GM18868 (cell line): ENCODE measurements at regions not wholly inside any gene's neighbourhood (a gene's known extent, or its start where the extent isn't known, plus 50 kb on each side); places are given as distances from the start of the nearest gene placed in this dataset.

Experiments
- ATAC-seq: cut with Tn5 transposase; IDR thresholded peaks from one replicate; pipeline ENCODE4 v1.9.1; 2021; ENCODE audit warnings: mild to moderate bottlenecking, moderate library complexity; ENCODE audit not compliant: unreplicated experiment

GRCh38 chr9:10961883-10962282 is 349.1 kb upstream of the PTPRD start:
- ATAC-seq = no peak

DNA sequence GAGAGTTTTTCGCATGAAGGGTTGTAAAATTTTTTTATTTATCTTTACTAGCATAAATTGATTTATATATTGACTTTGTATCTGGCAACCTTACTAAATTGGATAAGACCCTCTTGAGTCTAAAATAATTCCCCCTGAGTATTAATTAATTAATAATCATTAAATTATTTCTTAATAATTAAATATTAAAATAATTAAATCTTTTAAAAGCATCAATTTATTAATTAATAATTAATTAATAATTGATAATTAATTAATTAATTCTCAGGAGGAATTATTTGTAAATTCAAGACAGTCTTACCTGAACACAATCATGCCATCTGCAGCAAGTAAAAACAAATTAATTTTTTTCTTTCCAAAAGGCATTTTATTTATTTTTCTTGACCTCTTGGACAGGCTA is 370.4 kb upstream of the PTPRD start:
- ATAC-seq = no peak

DNA sequence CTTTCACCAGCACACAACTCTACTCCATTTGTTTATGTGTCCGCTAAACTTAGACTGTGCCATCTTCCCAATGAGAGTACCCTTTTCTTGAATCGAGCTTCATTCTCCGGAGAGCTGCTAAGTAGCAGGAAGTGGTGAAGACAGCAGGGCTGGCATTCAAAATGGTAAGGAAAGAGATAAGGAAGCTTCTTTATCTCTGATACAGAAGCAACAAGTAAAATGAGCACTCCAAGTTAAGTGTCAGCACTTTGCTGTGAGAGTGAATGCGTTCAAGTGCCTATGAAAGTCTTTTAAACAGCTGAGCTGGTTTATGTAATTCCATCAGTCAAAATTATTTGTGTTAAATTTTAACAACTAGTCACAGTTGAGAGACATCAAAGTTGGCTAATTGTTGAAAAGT is 386.8 kb upstream of the PTPRD start:
- no peak for ATAC-seq

DNA sequence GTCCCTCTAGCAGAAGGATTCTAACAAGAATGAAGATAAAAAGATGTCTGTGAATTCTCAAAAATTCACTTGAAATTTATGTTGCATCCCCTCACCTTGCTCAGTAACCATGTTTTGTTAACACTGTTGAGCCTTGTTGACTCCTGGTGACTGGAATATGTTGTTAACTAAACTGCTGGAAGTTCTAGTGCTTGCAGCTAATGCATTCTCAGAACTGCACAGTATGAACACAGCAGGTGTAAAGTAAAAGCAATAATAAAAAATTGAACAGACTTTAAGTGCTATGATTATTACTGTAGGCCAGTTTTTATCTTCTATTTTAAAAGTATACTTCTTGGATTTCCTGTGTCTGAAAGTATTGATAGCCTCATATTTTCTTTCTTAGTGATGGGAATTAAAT is 388.7 kb upstream of the PTPRD start:
- ATAC-seq = no peak

DNA sequence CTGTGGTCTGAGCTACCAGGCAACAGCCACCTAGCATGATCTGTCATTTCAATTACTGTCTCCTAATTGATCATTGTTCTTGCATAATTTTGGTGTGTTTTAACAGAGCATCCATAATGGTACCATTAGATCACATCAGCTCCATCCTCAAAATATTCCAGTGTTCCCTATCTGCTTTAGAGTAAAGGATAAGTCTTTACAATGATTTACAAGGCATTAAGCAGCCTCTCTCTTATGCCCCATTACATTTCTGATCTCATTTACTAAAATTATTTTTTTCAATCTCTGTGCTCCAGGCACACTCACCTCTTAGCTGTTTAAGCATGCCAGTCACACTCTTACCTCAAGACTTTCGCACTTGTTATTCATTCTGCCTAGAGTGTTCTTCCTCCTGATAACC is 389.9 kb upstream of the PTPRD start:
- no peak for ATAC-seq

GRCh38 chr9:11003836-11004235 is 391.0 kb upstream of the PTPRD start:
- ATAC-seq = no peak

DNA sequence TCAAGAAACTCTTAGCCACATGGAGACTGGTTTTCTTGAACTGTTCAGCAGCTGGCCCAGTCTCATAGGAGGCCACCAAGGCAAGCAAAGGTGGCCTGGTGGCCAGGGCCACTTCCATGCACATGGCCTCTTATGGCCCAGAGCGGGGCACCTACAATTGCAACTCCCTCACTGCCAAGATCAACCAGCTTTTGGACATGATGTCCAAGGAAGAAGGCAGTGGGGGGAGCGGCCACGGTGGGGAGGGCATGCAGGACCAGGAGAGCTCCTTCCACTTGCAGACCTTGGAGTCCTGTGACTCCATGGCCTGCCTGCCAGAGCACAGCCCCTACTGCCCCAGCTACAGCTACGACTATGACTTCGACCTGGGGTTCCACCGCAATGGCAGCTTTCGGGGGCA is 398.9 kb upstream of the PTPRD start:
- ATAC-seq = no peak

- no peak for ATAC-seq
Measured at GRCh38 chr9:11016081-11016480, 403.3 kb upstream of the PTPRD start.

- no peak for ATAC-seq
Measured at GRCh38 chr9:11023201-11023600, 410.4 kb upstream of the PTPRD start.

DNA sequence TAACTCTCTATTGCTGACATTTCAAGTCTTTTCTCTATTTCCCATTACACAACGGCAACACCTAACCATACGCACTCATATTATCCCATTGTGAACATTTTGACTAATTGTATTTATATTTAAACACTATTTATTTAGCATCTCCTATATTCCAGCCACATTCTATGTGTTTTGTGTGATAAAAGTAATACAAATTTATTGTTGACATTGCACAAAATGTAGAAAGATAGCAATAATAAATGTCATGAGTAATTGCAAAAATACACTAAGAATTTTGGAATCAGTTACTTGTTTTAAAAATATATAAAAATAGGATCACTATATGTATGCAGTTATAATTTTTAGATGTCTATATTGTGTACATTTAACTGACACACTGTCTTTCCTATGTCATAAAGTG is 413.0 kb upstream of the PTPRD start:
- no peak for ATAC-seq

GRCh38 chr9:11038366-11038765 is 425.6 kb upstream of the PTPRD start:
- no peak for ATAC-seq

DNA sequence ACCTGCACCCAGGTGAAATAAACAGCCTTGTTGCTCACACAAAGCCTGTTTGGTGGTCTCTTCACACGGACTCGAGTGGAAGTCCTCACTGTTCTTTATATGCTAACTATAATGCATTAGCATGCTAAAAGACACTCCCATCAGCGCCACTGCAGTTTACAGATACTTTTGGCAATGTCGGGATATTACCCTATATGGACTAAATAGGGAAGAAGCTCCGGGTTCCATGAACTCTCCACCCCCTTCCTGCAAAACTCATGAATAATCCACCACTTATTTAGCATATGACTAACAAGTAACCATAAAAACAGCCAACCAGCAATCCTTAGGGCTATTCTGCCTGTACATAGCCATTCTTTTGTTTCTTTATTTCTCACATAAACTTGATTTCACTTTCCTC is 426.2 kb upstream of the PTPRD start:
- no peak for ATAC-seq

GRCh38 chr9:11045589-11045988 is 432.8 kb upstream of the PTPRD start:
- ATAC-seq = no peak

GRCh38 chr9:11063263-11063662 is 450.5 kb upstream of the PTPRD start:
- no peak for ATAC-seq

DNA sequence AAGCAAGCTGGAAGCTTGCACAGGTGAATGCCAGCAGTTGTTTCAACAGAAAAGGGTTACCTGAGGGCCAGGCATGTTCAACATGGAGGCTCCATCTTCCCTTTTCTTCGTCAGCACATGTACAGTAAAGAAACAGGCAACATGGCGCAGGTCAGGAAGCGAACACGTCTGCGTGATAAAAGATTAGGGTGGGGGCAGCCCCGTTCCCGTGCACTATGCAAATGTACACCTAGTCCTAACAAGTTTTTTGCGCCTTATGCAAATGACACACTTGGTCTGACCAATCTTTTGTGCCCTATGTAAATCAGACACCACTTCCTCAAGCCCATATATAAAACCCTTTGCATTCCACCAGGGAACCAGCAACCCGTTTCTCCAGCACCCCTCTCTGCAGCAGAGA is 452.1 kb upstream of the PTPRD start:
- no peak for ATAC-seq

DNA sequence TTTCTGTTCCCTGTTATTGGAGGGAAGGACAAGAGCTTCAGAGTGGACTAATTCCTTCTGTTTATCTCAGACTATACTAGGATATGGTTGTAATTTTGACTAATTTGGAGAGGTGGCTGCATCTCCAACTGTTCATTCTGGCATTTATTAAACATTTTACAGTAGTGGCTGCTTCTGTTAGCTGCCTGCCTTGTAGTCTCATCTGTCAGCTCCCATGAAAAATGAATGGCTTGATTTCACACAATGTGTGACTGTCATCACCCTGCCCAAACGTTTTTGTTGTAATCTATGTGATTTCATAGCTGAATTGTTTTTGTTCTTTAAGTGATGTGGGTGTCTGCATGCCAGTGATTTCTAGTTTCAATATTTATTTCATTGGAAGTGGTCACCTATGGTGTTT is 459.4 kb upstream of the PTPRD start:
- ATAC-seq = no peak

- no peak for ATAC-seq
Measured at GRCh38 chr9:11086561-11086960, 473.8 kb upstream of the PTPRD start.

DNA sequence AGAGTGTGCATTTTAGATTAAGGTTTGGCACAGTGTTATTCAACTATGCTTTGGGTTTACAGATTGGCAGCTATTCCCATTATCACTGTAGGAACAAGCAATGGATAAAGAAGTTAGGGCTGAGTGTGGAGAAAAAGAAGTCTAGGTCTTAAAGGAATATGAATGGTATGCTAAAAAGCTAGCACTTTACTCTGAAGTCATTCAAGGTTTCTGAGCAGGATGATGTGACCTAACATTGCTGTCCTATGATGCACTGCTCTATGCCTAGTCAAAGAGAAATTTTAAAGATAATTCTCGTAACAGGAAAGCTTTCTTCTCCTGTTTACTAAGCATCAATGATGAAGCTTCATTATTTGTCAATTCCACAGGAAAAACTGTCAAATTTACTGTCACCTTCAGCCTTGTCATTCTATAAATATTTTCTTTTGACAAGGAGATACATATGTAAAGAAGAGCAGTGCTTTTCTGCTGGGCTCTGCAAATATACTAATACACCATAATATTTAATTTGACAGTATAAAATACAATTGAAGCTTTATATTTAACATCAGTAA is 476.1 kb upstream of the PTPRD start:
- no peak for ATAC-seq

GRCh38 chr9:11092974-11093373 is 480.2 kb upstream of the PTPRD start:
- ATAC-seq = no peak

GRCh38 chr9:11097020-11097419 is 484.2 kb upstream of the PTPRD start:
- ATAC-seq = no peak

- no peak for ATAC-seq
Measured at GRCh38 chr9:11103525-11103924, 490.7 kb upstream of the PTPRD start.

GRCh38 chr9:11107196-11107595 is 494.4 kb upstream of the PTPRD start:
- no peak for ATAC-seq

GRCh38 chr9:11128156-11128555 is 515.4 kb upstream of the PTPRD start:
- ATAC-seq = no peak

DNA sequence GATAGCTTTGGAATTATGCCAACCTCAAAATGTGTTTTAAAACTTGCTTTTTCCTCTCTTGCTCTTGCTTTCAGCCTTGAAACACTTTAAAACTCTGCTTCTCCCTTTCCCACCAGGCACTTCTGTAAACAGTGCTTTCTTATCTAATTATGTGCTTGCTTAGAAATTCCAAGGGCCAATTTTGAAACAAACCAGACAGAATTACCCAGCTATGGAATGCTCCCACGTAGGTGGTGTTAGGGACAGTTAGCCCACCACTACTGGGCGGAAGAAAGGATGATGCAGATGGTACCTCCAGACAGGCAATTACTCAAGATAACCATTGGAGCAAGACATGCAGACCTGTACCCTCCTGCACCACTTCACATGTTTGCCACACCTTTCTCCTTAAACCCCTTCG is 523.0 kb upstream of the PTPRD start:
- no peak for ATAC-seq
